IMR-90 (cell line): ENCODE measurements at regions not wholly inside any gene's neighbourhood (a gene's known extent, or its start where the extent isn't known, plus 50 kb on each side); places are given as distances from the start of the nearest gene placed in this dataset.

Experiments
- ATAC-seq: fragments of 200-7000 bp; cut with Tn5 transposase; 2 replicates; pipeline ENCODE4 v1.9.1; 2020; ENCODE audit warnings: low read depth, mild to moderate bottlenecking, moderate library complexity
- BruUV-seq: library from RNA; stranded (reverse); fragments of 400-500 nt; replicated peaks from 2 replicates; lab custom pipeline; 2021; lab: Mats Ljungman, UMichigan
- CTCF ChIA-PET: fragments of 300-600 bp; formaldehyde crosslinking; extraction: SDS; loops from one replicate; lab custom pipeline; 2021; ENCODE audit warnings: antibody characterized with exemption; lab: Yijun Ruan, JAX
- POLR2A ChIA-PET: fragments of 300-600 bp; sonication (Branson Sonifier 250); formaldehyde crosslinking; loops from one replicate; lab custom pipeline; 2022; ENCODE audit warnings: antibody characterized with exemption; ENCODE audit not compliant: unreplicated experiment; lab: Charles Lee
- DNase-seq: peaks from one replicate; pipeline ENCODE4 v3.0.0; 2013
- H2AFZ ChIP-seq: replicated peaks from 2 replicates; pipeline ENCODE3; 2013; ENCODE audit warnings: low read length, mild to moderate bottlenecking; ENCODE audit not compliant: poor library complexity
- H2AK5ac ChIP-seq: 2 replicates; pipeline ENCODE4 v1.6.1; 2013; ENCODE audit warnings: low read depth, low read length, inconsistent platforms
- H2AK9ac ChIP-seq: replicated peaks from 2 replicates; pipeline ENCODE3; 2013; ENCODE audit warnings: mild to moderate bottlenecking, low read depth, low read length, moderate library complexity; ENCODE audit not compliant: poor library complexity
- H2BK120ac ChIP-seq: 2 replicates; pipeline ENCODE4 v1.6.1; 2013; ENCODE audit warnings: low read depth, low read length, inconsistent platforms
- H2BK15ac ChIP-seq: 3 replicates; pipeline ENCODE4 v1.6.1; 2013; ENCODE audit warnings: low read depth, low read length, inconsistent platforms
- H2BK20ac ChIP-seq: 2 replicates; pipeline ENCODE4 v1.6.1; 2013; ENCODE audit warnings: low read depth, mild to moderate bottlenecking, inconsistent platforms, low read length, moderate library complexity
- H2BK5ac ChIP-seq: 2 replicates; pipeline ENCODE4 v1.6.1; 2013; ENCODE audit warnings: mild to moderate bottlenecking, low read depth, low read length, inconsistent platforms; ENCODE audit not compliant: poor library complexity, severe bottlenecking
- H3K14ac ChIP-seq: replicated peaks from 2 replicates; pipeline ENCODE4 v1.6.1; 2013; ENCODE audit warnings: low read depth, low read length, inconsistent platforms
- H3K18ac ChIP-seq: 2 replicates; pipeline ENCODE4 v1.6.1; 2013; ENCODE audit warnings: low read depth, low read length, control low read depth
- H3K23ac ChIP-seq: 2 replicates; pipeline ENCODE4 v1.6.1; 2013; ENCODE audit warnings: low read depth, low read length, inconsistent platforms
- H3K27ac ChIP-seq: 2 replicates; pipeline ENCODE4 v1.5.1; 2013; ENCODE audit warnings: mild to moderate bottlenecking, control low read depth, low read length; ENCODE audit not compliant: insufficient read depth
- H3K27me3 ChIP-seq: 2 replicates; pipeline ENCODE4 v1.6.1; 2013; ENCODE audit warnings: low read length; ENCODE audit not compliant: control insufficient read depth, insufficient read depth
- H3K36me3 ChIP-seq: 2 replicates; pipeline ENCODE4 v1.6.1; 2013; ENCODE audit warnings: low read length, mixed read lengths; ENCODE audit not compliant: control insufficient read depth, insufficient read depth
- H3K4ac ChIP-seq: 2 replicates; pipeline ENCODE4 v1.6.1; 2013; ENCODE audit warnings: low read depth, low read length, inconsistent platforms
- H3K4me1 ChIP-seq: 2 replicates; pipeline ENCODE4 v1.6.1; 2013; ENCODE audit warnings: low read length, mixed read lengths; ENCODE audit not compliant: control insufficient read depth, insufficient read depth
- H3K4me2 ChIP-seq: 2 replicates; pipeline ENCODE4 v1.6.1; 2013; ENCODE audit warnings: low read depth, mild to moderate bottlenecking, control low read depth, low read length, moderate library complexity
- H3K4me3 ChIP-seq: 2 replicates; pipeline ENCODE4 v1.5.1; 2013; ENCODE audit warnings: low read depth, mild to moderate bottlenecking, control low read depth, low read length, moderate library complexity; ENCODE audit not compliant: insufficient read depth
- H3K56ac ChIP-seq: 2 replicates; pipeline ENCODE4 v1.6.1; 2013; ENCODE audit warnings: low read length, inconsistent platforms; ENCODE audit not compliant: insufficient read depth; ENCODE audit errors: extremely low read depth
- H3K79me1 ChIP-seq, 2 experiments: 2 replicates each; pipeline ENCODE4 v1.6.1; 2013; ENCODE audit warnings: low read length in 2 of 2, inconsistent platforms in 1 of 2, low read depth in 1 of 2
- H3K9ac ChIP-seq: 2 replicates; pipeline ENCODE4 v1.6.1; 2013; ENCODE audit warnings: low read depth, low read length, control low read depth
- H3K9me1 ChIP-seq: 2 replicates; pipeline ENCODE4 v1.6.1; 2013; ENCODE audit warnings: low read length, inconsistent platforms; ENCODE audit not compliant: insufficient read depth
- H3K9me3 ChIP-seq: 2 replicates; pipeline ENCODE4 v1.6.1; 2013; ENCODE audit warnings: low read length; ENCODE audit not compliant: control insufficient read depth, insufficient read depth
- H4K20me1 ChIP-seq: 2 replicates; pipeline ENCODE4 v1.6.1; 2013; ENCODE audit warnings: low read length, inconsistent platforms; ENCODE audit not compliant: insufficient read depth
- H4K5ac ChIP-seq: 2 replicates; pipeline ENCODE4 v1.6.1; 2013; ENCODE audit warnings: mild to moderate bottlenecking, low read depth, low read length, control low read depth
- H4K8ac ChIP-seq, 2 experiments: 2 replicates each; pipeline ENCODE4 v1.6.1; 2013; ENCODE audit warnings: low read depth in 2 of 2, low read length in 2 of 2, control low read depth in 1 of 2, inconsistent platforms in 1 of 2
- H4K91ac ChIP-seq: 2 replicates; pipeline ENCODE4 v1.6.1; 2013; ENCODE audit warnings: low read depth, low read length, inconsistent platforms; ENCODE audit not compliant: insufficient read depth
- BHLHE40 ChIP-seq: fragments of 150-350 bp; IDR thresholded peaks from 2 replicates; pipeline ENCODE4 v1.6.1; 2016; ENCODE audit warnings: mild to moderate bottlenecking, low read depth, low read length
- CHD1 ChIP-seq: IDR thresholded peaks from 2 replicates; pipeline ENCODE4 v1.6.1; 2012; ENCODE audit warnings: low read depth, low read length, improper control_type of control experiment
- MAFK ChIP-seq: IDR thresholded peaks from 2 replicates; pipeline ENCODE4 v1.6.1; 2012; ENCODE audit warnings: low read depth, low read length, improper control_type of control experiment
- MAZ ChIP-seq: IDR thresholded peaks from 2 replicates; pipeline ENCODE4 v1.6.1; 2012; ENCODE audit warnings: low read depth, mild to moderate bottlenecking, low read length, improper control_type of control experiment, moderate library complexity, borderline replicate concordance
- MXI1 ChIP-seq: IDR thresholded peaks from 2 replicates; pipeline ENCODE4 v1.6.1; 2012; ENCODE audit warnings: low read depth, mild to moderate bottlenecking, low read length, moderate library complexity, borderline replicate concordance
- NFE2L2 ChIP-seq: fragments of 150-350 bp; IDR thresholded peaks from 2 replicates; pipeline ENCODE4 v1.6.1; 2016; ENCODE audit warnings: low read depth, mild to moderate bottlenecking, low read length
- POLR2A ChIP-seq: IDR thresholded peaks from 2 replicates; pipeline ENCODE4 v1.6.1; 2012; ENCODE audit warnings: mild to moderate bottlenecking, low read depth, low read length
- RFX5 ChIP-seq: IDR thresholded peaks from 2 replicates; pipeline ENCODE4 v1.8.0; 2012; ENCODE audit warnings: low read depth, mild to moderate bottlenecking, low read length, moderate library complexity
- SMC3 ChIP-seq: fragments of 150-350 bp; IDR thresholded peaks from 2 replicates; pipeline ENCODE4 v1.6.1; 2016; ENCODE audit warnings: low read depth, mild to moderate bottlenecking, antibody characterized with exemption, low read length, moderate library complexity
- WGBS, 2 experiments: methylation state at CpG; one replicate each; pipeline versions ENCODE4 v1.1.5 to v1.1.7; 2013; ENCODE audit warnings: missing lambda C conversion rate in 2 of 2; ENCODE audit not compliant: insufficient read length in 1 of 2; ENCODE audit errors: extremely low coverage in 2 of 2; 5-methylcytosine and 5-hydroxymethylcytosine counted together
- dilution Hi-C: fragments of 300-500 bp; cut with HindIII; formaldehyde crosslinking; loops from one replicate; pipeline ENCODE4 v1.14.3; 2018; ENCODE audit warnings: low sequenced_read_pairs; ENCODE audit not compliant: unreplicated experiment
- in situ Hi-C: fragments of 300-500 bp; cut with MboI; formaldehyde crosslinking; loops from 3 replicates; pipeline ENCODE4 v1.14.3; 2019; ENCODE audit warnings: low sequenced_read_pairs, inconsistent platforms, mixed read lengths
- intact Hi-C: fragments of 100-400 bp; cut with micrococcal nuclease; formaldehyde crosslinking; loops from 2 replicates; pipeline ENCODE4 v1.10.0; 2022
- TF ChIP-seq, protein P1 (sequence below): fragments of 150-350 bp; IDR thresholded peaks from 2 replicates; pipeline ENCODE4 v1.6.1; 2017; ENCODE audit warnings: mild to moderate bottlenecking, antibody characterized with exemption, low read length, low read depth
- TF ChIP-seq, protein P2 (sequence below): fragments of 150-350 bp; IDR thresholded peaks from 2 replicates; pipeline ENCODE4 v1.6.1; 2016; ENCODE audit warnings: low read depth, mild to moderate bottlenecking, low read length, moderate library complexity, borderline replicate concordance
- TF ChIP-seq, protein P3 (sequence below): conservative IDR thresholded peaks from 2 replicates; pipeline ENCODE4 v1.5.1; 2012; ENCODE audit warnings: mild to moderate bottlenecking, low read depth, low read length, improper control_type of control experiment

DNA sequence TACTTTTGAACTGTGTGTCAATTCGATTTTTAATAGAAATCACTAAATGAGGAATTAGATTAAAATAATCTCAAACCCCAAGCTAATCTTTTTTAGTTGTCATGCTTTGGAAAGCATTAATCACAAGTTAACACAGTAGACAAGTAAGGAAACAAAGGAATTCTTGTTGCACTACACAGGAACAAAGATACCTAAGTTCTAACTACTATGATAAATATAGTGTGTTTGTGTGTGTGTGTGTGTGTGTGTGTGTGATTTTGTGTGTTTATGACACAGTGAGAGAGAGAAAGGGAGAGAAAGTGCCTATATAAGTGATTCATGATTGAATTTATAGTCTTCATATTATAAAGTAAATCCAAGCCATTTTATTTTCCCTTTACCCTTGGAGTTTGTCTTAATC, 931.4 kb downstream of the PCDH7 start:
- Histone ChIP-seq H4K5ac (no peak overlapping the region), H3K56ac (no peak overlapping the region), H2BK15ac (no peak overlapping the region), H4K20me1 (no peaks in the 10 kb centered on the region), H3K4me2 (no peak overlapping the region), H3K36me3 (no peaks in the 10 kb centered on the region), H2BK120ac (no peak overlapping the region), H4K91ac (no peak overlapping the region), H3K18ac (no peak overlapping the region), H2AK9ac (no peak overlapping the region), H4K8ac (no peak overlapping the region), H3K14ac (no peak overlapping the region), H3K27me3 (no peaks in the 10 kb centered on the region), H3K23ac (no peak overlapping the region), H3K27ac (no peak overlapping the region), H3K4me3 (no peak overlapping the region), H2BK20ac (no peak overlapping the region), H2AFZ (no peak overlapping the region), H2BK5ac (no peak overlapping the region), H3K9me1 (no peaks in the 10 kb centered on the region), H3K4me1 (no peaks in the 10 kb centered on the region), H3K79me1 (no peaks in the 10 kb centered on the region), H3K9me3 (0 out of 2 replicates have a peak, but pooled peaks cover under 1% of the 10 kb centered on the region), H3K9ac (no peak overlapping the region), H2AK5ac (no peak overlapping the region), H3K4ac (no peak overlapping the region)
- in situ Hi-C loops = no loop called here
- intact Hi-C loops = no loop called here
- no CpG with 5 or more reads among the region's 1 CpG for WGBS, 2 experiments
- dilution Hi-C loops = no loop called here
- ChIA-PET CTCF (no interaction called here), POLR2A (interaction anchor here (0.6 kb wide), 1 partner anchor 45 kb away, joined by 6 read pairs; no protein-coding TSS in a partner anchor)
- DNase-seq (no peak), ATAC-seq (no peak)
- TF ChIP-seq, protein P1, sequence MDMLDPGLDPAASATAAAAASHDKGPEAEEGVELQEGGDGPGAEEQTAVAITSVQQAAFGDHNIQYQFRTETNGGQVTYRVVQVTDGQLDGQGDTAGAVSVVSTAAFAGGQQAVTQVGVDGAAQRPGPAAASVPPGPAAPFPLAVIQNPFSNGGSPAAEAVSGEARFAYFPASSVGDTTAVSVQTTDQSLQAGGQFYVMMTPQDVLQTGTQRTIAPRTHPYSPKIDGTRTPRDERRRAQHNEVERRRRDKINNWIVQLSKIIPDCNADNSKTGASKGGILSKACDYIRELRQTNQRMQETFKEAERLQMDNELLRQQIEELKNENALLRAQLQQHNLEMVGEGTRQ = no peak
- TF ChIP-seq POLR2A (no peak), RFX5 (no peak), BHLHE40 (no peak), MAZ (no peak), NFE2L2 (no peak), MAFK (no peak), MXI1 (no peak), SMC3 (no peak), CHD1 (no peak)
- TF ChIP-seq, protein P2, sequence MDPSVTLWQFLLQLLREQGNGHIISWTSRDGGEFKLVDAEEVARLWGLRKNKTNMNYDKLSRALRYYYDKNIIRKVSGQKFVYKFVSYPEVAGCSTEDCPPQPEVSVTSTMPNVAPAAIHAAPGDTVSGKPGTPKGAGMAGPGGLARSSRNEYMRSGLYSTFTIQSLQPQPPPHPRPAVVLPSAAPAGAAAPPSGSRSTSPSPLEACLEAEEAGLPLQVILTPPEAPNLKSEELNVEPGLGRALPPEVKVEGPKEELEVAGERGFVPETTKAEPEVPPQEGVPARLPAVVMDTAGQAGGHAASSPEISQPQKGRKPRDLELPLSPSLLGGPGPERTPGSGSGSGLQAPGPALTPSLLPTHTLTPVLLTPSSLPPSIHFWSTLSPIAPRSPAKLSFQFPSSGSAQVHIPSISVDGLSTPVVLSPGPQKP = no peak
- TF ChIP-seq, protein P3, sequence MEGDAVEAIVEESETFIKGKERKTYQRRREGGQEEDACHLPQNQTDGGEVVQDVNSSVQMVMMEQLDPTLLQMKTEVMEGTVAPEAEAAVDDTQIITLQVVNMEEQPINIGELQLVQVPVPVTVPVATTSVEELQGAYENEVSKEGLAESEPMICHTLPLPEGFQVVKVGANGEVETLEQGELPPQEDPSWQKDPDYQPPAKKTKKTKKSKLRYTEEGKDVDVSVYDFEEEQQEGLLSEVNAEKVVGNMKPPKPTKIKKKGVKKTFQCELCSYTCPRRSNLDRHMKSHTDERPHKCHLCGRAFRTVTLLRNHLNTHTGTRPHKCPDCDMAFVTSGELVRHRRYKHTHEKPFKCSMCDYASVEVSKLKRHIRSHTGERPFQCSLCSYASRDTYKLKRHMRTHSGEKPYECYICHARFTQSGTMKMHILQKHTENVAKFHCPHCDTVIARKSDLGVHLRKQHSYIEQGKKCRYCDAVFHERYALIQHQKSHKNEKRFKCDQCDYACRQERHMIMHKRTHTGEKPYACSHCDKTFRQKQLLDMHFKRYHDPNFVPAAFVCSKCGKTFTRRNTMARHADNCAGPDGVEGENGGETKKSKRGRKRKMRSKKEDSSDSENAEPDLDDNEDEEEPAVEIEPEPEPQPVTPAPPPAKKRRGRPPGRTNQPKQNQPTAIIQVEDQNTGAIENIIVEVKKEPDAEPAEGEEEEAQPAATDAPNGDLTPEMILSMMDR = no peak
- no TSS peak for BruUV-seq
